Fibroblast of lung (primary cell): ENCODE measurements at regions not wholly inside any gene's neighbourhood (a gene's known extent, or its start where the extent isn't known, plus 50 kb on each side); places are given as distances from the start of the nearest gene placed in this dataset.

Source experiments
- DNase-seq, 2 donors: peaks; one replicate each; pipeline versions ENCODE4 v3.0.0 to v3.0.0-alpha.2; 2010; ENCODE audit warnings: low read depth in 2 of 2
- H2AFZ ChIP-seq: 2 replicates; pipeline ENCODE4 v1.5.1; 2012; ENCODE audit warnings: low read length, control low read depth, inconsistent platforms
- H3K27ac ChIP-seq: 2 replicates; pipeline ENCODE4 v1.5.1; 2011; ENCODE audit warnings: low read length, control low read depth; ENCODE audit not compliant: insufficient read depth
- H3K27me3 ChIP-seq: 2 replicates; pipeline ENCODE4 v1.5.1; 2011; ENCODE audit warnings: mild to moderate bottlenecking, low read length; ENCODE audit not compliant: control insufficient read depth, insufficient read depth
- H3K36me3 ChIP-seq: 2 replicates; pipeline ENCODE4 v1.5.1; 2011; ENCODE audit warnings: low read length; ENCODE audit not compliant: control insufficient read depth, insufficient read depth
- H3K4me1 ChIP-seq: 2 replicates; pipeline ENCODE4 v1.5.1; 2011; ENCODE audit warnings: low read length; ENCODE audit not compliant: control insufficient read depth, insufficient read depth; ENCODE audit errors: extremely low read depth
- H3K4me2 ChIP-seq: 2 replicates; pipeline ENCODE4 v1.5.1; 2011; ENCODE audit warnings: low read length, control low read depth; ENCODE audit not compliant: insufficient read depth; ENCODE audit errors: extremely low read depth
- H3K4me3 ChIP-seq, 4 experiments: fragments of 200-600 bp in 1 of 4; sonication (generic) in 1 of 4; replicated peaks in 1 of 4; 2 replicates each; pipeline ENCODE4 v1.5.1; 2011 to 2016; ENCODE audit warnings: low read length in 4 of 4, low read depth in 3 of 4, mild to moderate bottlenecking in 3 of 4, control low read depth in 2 of 4, inconsistent platforms in 1 of 4, mixed read lengths in 1 of 4; ENCODE audit not compliant: insufficient read depth in 1 of 4; ENCODE audit errors: control extremely low read depth in 1 of 4
- H3K79me2 ChIP-seq: 2 replicates; pipeline ENCODE4 v1.5.1; 2012; ENCODE audit warnings: mild to moderate bottlenecking, low read length, inconsistent platforms; ENCODE audit not compliant: control insufficient read depth, insufficient read depth
- H3K9ac ChIP-seq: 2 replicates; pipeline ENCODE4 v1.5.1; 2011; ENCODE audit warnings: mild to moderate bottlenecking, low read length, control low read depth; ENCODE audit not compliant: insufficient read depth
- H3K9me3 ChIP-seq: 2 replicates; pipeline ENCODE4 v1.5.1; 2012; ENCODE audit warnings: low read depth, low read length; ENCODE audit not compliant: control insufficient read depth, insufficient read depth
- H4K20me1 ChIP-seq: 2 replicates; pipeline ENCODE4 v1.5.1; 2011; ENCODE audit warnings: low read length; ENCODE audit not compliant: control insufficient read depth, insufficient read depth; ENCODE audit errors: extremely low read depth
- EZH2 ChIP-seq: IDR thresholded peaks from 2 replicates; pipeline ENCODE4 v1.5.1; 2012; ENCODE audit warnings: low read length, control low read depth, mild to moderate bottlenecking; ENCODE audit errors: missing control alignments
- TF ChIP-seq, protein P1 (sequence below), 2 donors: IDR thresholded peaks in 1 of 2; conservative IDR thresholded peaks in 1 of 2; 1 replicate in 1 of 2; 2 replicates in 1 of 2; pipeline ENCODE4 v1.5.1; 2011 to 2012; ENCODE audit warnings: low read length in 2 of 2, control low read depth in 1 of 2, inconsistent platforms in 1 of 2, low read depth in 1 of 2, mild to moderate bottlenecking in 1 of 2

DNA sequence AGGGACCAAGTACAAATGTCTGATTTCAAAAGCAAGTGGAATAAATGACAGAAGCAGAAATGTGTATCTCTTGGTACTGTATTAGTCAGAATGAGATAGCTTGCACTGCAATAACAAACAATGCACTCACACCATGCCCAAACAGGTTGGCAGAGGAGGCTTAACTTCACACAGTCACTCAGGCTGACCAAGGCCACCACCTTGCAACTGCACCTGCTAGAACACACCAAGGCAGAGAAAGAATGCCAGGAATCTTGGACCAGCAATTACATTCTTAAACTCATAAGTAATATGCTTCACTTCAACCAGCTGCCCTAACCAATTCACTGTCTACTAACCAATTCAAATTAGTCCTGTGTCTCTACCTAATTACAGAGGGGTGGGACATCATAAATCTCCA lies 378.3 kb downstream of the BCL11B start:
- TF ChIP-seq, protein P1, sequence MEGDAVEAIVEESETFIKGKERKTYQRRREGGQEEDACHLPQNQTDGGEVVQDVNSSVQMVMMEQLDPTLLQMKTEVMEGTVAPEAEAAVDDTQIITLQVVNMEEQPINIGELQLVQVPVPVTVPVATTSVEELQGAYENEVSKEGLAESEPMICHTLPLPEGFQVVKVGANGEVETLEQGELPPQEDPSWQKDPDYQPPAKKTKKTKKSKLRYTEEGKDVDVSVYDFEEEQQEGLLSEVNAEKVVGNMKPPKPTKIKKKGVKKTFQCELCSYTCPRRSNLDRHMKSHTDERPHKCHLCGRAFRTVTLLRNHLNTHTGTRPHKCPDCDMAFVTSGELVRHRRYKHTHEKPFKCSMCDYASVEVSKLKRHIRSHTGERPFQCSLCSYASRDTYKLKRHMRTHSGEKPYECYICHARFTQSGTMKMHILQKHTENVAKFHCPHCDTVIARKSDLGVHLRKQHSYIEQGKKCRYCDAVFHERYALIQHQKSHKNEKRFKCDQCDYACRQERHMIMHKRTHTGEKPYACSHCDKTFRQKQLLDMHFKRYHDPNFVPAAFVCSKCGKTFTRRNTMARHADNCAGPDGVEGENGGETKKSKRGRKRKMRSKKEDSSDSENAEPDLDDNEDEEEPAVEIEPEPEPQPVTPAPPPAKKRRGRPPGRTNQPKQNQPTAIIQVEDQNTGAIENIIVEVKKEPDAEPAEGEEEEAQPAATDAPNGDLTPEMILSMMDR (conservative IDR thresholded peaks at IDR 0.05 in 1 of 2, IDR thresholded peaks at IDR 0.05 in 1 of 2; ENCODE audit: low read depth in 1 of 2, low read length in 2 of 2), result no peak
- no peak for TF ChIP-seq EZH2

DNA sequence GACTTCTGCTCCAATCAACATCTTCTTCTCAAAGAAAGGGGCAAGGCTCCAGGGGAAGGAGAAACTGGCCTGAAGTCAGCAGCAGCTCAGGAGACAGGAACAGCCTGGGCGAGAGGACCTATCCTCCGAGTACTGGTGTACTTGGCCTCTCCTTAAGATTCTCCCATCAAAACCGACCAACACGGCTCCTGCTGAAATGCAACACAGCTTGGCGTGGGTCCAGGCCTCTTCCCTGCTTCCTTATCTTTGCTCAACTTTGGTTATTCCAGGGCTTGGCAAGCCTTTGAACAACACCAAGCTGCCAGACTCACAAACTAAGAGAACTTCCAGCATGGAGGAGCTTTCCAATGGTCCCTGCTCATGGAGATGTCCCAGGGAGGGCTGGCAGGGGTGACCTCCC lies 377.4 kb downstream of the BCL11B start:
- Histone ChIP-seq H2AFZ (no peak overlapping the region), H3K4me2 (no peak overlapping the region), H3K4me1 (no peaks in the 10 kb centered on the region), H4K20me1 (no peaks in the 10 kb centered on the region), H3K27ac (no peak overlapping the region), H3K4me3 (no peak overlapping the region), H3K9ac (no peak overlapping the region), H3K27me3 (no peaks in the 10 kb centered on the region), H3K9me3 (no peaks in the 10 kb centered on the region), H3K79me2 (no peaks in the 10 kb centered on the region), H3K36me3 (no peaks in the 10 kb centered on the region)
- TF ChIP-seq EZH2, result no peak
- TF ChIP-seq, protein P1 (conservative IDR thresholded peaks at IDR 0.05 in 1 of 2, IDR thresholded peaks at IDR 0.05 in 1 of 2; ENCODE audit: low read depth in 1 of 2, low read length in 2 of 2), result no peak
- DNase-seq, result no peak

More for the DNA sequence above, 378.3 kb downstream of the BCL11B start:
- no peak overlapping the region for H3K4me3 ChIP-seq
- no peak overlapping the region for H3K9ac ChIP-seq
- DNase-seq, result peak in 1 of 2 donors; percentile 35
- H3K4me2 ChIP-seq, result no peak overlapping the region
- H2AFZ ChIP-seq, result no peak overlapping the region
- H3K4me1 ChIP-seq, result no peaks in the 10 kb centered on the region
- no peak overlapping the region for H3K27ac ChIP-seq
- H3K79me2 ChIP-seq, result no peaks in the 10 kb centered on the region
- H3K36me3 ChIP-seq, result no peaks in the 10 kb centered on the region
- H3K9me3 ChIP-seq, result no peaks in the 10 kb centered on the region
- no peaks in the 10 kb centered on the region for H3K27me3 ChIP-seq
- no peaks in the 10 kb centered on the region for H4K20me1 ChIP-seq

DNA sequence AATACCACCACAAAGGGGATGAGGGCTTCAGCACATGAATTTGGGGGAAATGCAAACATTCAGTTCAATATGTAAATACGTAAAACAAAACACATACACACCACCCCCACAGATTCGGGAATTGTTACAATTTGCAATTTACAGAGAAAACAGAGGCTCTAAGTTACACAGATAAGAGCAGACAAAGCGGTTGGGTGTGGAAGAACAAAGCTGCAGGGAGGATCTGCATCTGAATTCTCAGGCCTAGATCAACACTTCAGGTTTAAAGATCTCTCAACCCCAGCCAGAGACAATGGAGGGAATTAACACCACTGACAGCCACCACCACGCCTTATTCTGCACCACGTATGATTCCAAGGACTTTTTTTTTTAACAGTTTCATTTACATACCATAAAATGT lies 375.5 kb downstream of the BCL11B start:
- no peaks in the 10 kb centered on the region for H3K79me2 ChIP-seq
- no peak overlapping the region for H2AFZ ChIP-seq
- TF ChIP-seq, protein P1 (conservative IDR thresholded peaks at IDR 0.05 in 1 of 2, IDR thresholded peaks at IDR 0.05 in 1 of 2; ENCODE audit: low read depth in 1 of 2, low read length in 2 of 2), result no peak
- no peak for TF ChIP-seq EZH2
- no peaks in the 10 kb centered on the region for H4K20me1 ChIP-seq
- H3K4me2 ChIP-seq, result no peak overlapping the region
- H3K4me1 ChIP-seq, result no peaks in the 10 kb centered on the region
- no peak overlapping the region for H3K27ac ChIP-seq
- no peaks in the 10 kb centered on the region for H3K27me3 ChIP-seq
- no peaks in the 10 kb centered on the region for H3K9me3 ChIP-seq
- no peaks in the 10 kb centered on the region for H3K36me3 ChIP-seq
- no peak overlapping the region for H3K9ac ChIP-seq
- no peak overlapping the region for H3K4me3 ChIP-seq
- no peak for DNase-seq
